Smooth muscle cell (in vitro differentiated cells): ENCODE measurements at regions not wholly inside any gene's neighbourhood (a gene's known extent, or its start where the extent isn't known, plus 50 kb on each side); places are given as distances from the start of the nearest gene placed in this dataset.

Source experiments
- DNase-seq: peaks from one replicate; lab custom pipeline; 2025; ENCODE audit not compliant: unreplicated experiment; lab: John Stamatoyannopoulos, UW
- H2AFZ ChIP-seq: fragments of 200-600 bp; sonication (generic); 2 replicates; pipeline ENCODE4 v1.6.0; 2016; ENCODE audit warnings: antibody characterized with exemption, low read depth, mild to moderate bottlenecking
- H3F3A ChIP-seq: fragments of 200-600 bp; sonication (generic); 2 replicates; pipeline ENCODE4 v1.6.0; 2017; ENCODE audit warnings: antibody characterized with exemption, low read depth
- H3K27ac ChIP-seq: fragments of 200-600 bp; sonication (generic); 2 replicates; pipeline ENCODE4 v1.5.1; 2016; ENCODE audit warnings: low read depth, mild to moderate bottlenecking
- H3K27me3 ChIP-seq: fragments of 200-600 bp; sonication (generic); 2 replicates; pipeline ENCODE4 v1.6.1; 2016; ENCODE audit warnings: low read depth, mild to moderate bottlenecking
- H3K36me3 ChIP-seq: fragments of 200-600 bp; sonication (generic); 2 replicates; pipeline ENCODE4 v1.5.1; 2016; ENCODE audit warnings: low read depth
- H3K4me1 ChIP-seq: fragments of 200-600 bp; sonication (generic); 2 replicates; pipeline ENCODE4 v1.5.1; 2016; ENCODE audit warnings: low read depth
- H3K4me2 ChIP-seq: fragments of 200-600 bp; sonication (generic); 2 replicates; pipeline ENCODE4 v1.6.0; 2016; ENCODE audit warnings: mild to moderate bottlenecking
- H3K4me3 ChIP-seq: fragments of 200-600 bp; sonication (generic); 2 replicates; pipeline ENCODE4 v1.5.1; 2016; ENCODE audit warnings: mild to moderate bottlenecking
- H3K79me2 ChIP-seq: fragments of 200-600 bp; sonication (generic); 2 replicates; pipeline ENCODE4 v1.6.0; 2016; ENCODE audit warnings: low read depth, mild to moderate bottlenecking
- H3K9ac ChIP-seq: fragments of 200-600 bp; sonication (generic); 2 replicates; pipeline ENCODE4 v1.6.0; 2016; ENCODE audit warnings: low read depth
- H3K9me3 ChIP-seq: fragments of 200-600 bp; sonication (generic); replicated peaks from 2 replicates; pipeline ENCODE4 v1.5.1; 2016; ENCODE audit warnings: low read depth
- H4K20me1 ChIP-seq: fragments of 200-600 bp; sonication (generic); 2 replicates; pipeline ENCODE4 v1.6.0; 2016; ENCODE audit warnings: low read depth
- WGBS: methylation state at CpG from one replicate; pipeline ENCODE4 v1.1.7; 2016; ENCODE audit warnings: low lambda C conversion rate; 5-methylcytosine and 5-hydroxymethylcytosine counted together
- TF ChIP-seq, protein P1 (sequence below): fragments of 200-600 bp; sonication (generic); IDR thresholded peaks from 2 replicates; pipeline ENCODE4 v1.5.1; 2017; ENCODE audit warnings: borderline replicate concordance, mild to moderate bottlenecking, antibody characterized with exemption; ENCODE audit not compliant: insufficient read depth, poor library complexity, severe bottlenecking

DNA sequence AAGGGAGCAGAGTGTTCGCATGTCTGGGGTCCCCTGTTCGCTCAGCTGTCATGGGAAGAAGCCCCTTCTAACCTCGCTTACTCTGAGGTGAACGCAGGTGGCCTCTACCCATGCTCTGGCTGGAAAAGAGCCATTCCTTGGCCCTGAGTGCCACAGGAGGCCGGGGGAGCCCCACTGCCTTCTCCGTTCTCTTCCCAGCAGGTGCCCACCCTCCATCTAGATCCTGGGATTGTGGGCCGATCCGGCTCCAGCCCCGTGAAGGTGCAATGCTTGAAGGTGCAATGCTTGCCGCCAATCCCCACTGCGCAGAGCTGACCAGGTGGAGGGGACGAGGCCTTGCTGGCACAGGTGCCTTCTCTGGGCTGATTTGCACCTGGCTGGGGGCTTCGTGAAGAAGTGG lies 95.4 kb downstream of the MRPL36 start:
- Histone ChIP-seq H4K20me1 (no peaks in the 10 kb centered on the region), H3K27ac (no peak overlapping the region), H2AFZ (no peak overlapping the region), H3F3A (no peaks in the 10 kb centered on the region), H3K9me3 (no peaks in the 10 kb centered on the region), H3K4me3 (no peak overlapping the region), H3K4me2 (no peak overlapping the region), H3K79me2 (no peaks in the 10 kb centered on the region), H3K36me3 (no peaks in the 10 kb centered on the region), H3K27me3 (no peaks in the 10 kb centered on the region), H3K4me1 (peaks cover 1% of the 10 kb centered on the region), H3K9ac (no peak overlapping the region)
- TF ChIP-seq, protein P1, sequence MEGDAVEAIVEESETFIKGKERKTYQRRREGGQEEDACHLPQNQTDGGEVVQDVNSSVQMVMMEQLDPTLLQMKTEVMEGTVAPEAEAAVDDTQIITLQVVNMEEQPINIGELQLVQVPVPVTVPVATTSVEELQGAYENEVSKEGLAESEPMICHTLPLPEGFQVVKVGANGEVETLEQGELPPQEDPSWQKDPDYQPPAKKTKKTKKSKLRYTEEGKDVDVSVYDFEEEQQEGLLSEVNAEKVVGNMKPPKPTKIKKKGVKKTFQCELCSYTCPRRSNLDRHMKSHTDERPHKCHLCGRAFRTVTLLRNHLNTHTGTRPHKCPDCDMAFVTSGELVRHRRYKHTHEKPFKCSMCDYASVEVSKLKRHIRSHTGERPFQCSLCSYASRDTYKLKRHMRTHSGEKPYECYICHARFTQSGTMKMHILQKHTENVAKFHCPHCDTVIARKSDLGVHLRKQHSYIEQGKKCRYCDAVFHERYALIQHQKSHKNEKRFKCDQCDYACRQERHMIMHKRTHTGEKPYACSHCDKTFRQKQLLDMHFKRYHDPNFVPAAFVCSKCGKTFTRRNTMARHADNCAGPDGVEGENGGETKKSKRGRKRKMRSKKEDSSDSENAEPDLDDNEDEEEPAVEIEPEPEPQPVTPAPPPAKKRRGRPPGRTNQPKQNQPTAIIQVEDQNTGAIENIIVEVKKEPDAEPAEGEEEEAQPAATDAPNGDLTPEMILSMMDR = no peak
- no peak for DNase-seq
- 97% methylated on average over 13 of the region's 13 CpGs for WGBS

DNA sequence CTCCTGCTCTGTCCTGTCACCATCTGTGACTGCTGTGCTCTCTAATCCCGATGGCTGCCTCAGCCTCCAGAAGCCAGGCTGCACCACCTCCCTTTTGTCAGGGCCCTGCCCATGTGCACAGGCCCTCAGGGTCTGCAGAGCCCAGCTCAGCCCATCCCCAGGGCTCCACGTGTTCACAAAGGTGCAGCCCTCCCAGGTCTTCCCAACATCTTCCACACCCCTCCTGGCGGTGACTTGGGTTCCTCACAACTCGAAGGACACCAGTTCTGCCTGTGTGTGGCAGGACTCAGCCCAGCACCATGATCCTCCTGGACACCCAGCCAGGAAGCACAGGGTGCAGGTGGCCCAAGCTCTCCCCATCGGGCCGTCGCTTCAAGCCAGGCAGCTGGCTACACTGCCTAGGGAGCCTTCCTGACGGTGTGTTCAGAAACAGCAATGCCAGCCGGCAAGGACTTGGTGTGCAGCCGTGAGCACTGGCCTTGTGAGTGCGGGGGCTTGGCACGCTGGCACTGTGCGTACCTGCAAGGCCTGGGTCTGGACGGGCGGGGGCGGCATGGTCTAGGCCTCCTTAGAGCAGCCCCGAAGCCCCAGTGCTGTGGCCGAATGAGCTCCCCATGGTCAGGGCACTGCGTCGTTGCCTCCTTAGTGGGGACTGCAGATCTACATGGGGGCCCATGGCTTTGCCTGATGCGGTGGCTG lies 96.1 kb downstream of the MRPL36 start:
- Histone ChIP-seq H3K9ac (no peak overlapping the region), H3K36me3 (no peaks in the 10 kb centered on the region), H4K20me1 (no peaks in the 10 kb centered on the region), H3K4me1 (no peaks in the 10 kb centered on the region), H3K79me2 (no peaks in the 10 kb centered on the region), H2AFZ (no peak overlapping the region), H3K4me3 (no peak overlapping the region), H3F3A (no peaks in the 10 kb centered on the region), H3K27me3 (no peaks in the 10 kb centered on the region), H3K9me3 (no peaks in the 10 kb centered on the region), H3K27ac (no peak overlapping the region), H3K4me2 (no peak overlapping the region)
- WGBS = 89% methylated on average over 21 of the region's 21 CpGs
- TF ChIP-seq, protein P1 = no peak
- DNase-seq = no peak

DNA sequence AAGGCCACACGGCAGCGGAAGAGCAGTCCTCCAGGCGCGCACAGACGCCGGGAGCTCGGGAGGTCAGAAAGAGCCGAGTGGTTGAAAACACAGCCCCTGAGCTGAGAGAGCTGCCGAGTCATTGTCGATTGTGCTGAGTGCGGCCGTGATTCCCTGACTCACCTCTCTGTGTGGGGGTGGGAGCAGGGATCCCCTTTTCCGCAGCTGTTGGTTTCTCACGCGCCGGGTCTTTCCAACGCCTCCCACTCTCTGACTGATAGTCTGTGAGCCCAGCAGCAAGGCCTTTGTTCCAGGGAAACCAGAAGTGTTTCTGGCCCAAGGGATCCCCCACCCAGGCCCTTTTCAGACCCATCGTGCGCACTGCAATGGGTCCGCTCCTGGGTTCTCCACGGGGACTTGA lies 97.3 kb downstream of the MRPL36 start:
- Histone ChIP-seq H3K36me3 (no peaks in the 10 kb centered on the region), H3K4me2 (no peak overlapping the region), H2AFZ (no peak overlapping the region), H3K27me3 (no peaks in the 10 kb centered on the region), H3K79me2 (no peaks in the 10 kb centered on the region), H3K9me3 (no peaks in the 10 kb centered on the region), H3F3A (no peaks in the 10 kb centered on the region), H3K9ac (no peak overlapping the region), H3K27ac (no peak overlapping the region), H3K4me1 (no peaks in the 10 kb centered on the region), H4K20me1 (no peaks in the 10 kb centered on the region), H3K4me3 (no peak overlapping the region)
- DNase-seq = no peak
- TF ChIP-seq, protein P1 = no peak
- 83% methylated on average over 21 of the region's 21 CpGs for WGBS

DNA sequence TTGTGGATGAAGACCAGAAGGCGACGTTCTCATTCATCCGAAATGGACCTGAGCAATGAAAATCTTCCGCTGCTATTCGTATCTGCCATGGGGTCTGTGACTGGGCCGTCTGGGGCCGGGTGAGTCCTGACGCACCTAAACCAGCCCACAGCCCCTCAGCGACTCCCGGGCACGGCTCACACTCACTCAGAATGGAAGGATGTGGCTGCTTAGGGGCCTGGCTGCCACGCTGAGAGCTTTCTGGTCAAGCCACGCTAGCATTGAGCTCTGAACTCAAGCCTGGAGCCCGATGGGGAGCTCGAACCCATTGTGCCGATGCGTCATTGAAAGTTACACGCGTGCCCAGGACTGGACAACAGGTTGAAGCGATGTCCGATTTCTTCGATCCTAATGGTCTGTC lies 97.8 kb downstream of the MRPL36 start:
- no peak overlapping the region for H3K9ac ChIP-seq
- H2AFZ ChIP-seq = no peak overlapping the region
- H3F3A ChIP-seq = no peaks in the 10 kb centered on the region
- H3K27me3 ChIP-seq = no peaks in the 10 kb centered on the region
- no peaks in the 10 kb centered on the region for H3K79me2 ChIP-seq
- H3K36me3 ChIP-seq = no peaks in the 10 kb centered on the region
- TF ChIP-seq, protein P1 = no peak
- H3K27ac ChIP-seq = no peak overlapping the region
- no peaks in the 10 kb centered on the region for H3K4me1 ChIP-seq
- no peak overlapping the region for H3K4me3 ChIP-seq
- no peaks in the 10 kb centered on the region for H3K9me3 ChIP-seq
- no peak overlapping the region for H3K4me2 ChIP-seq
- WGBS = 93% methylated on average over 22 of the region's 22 CpGs
- H4K20me1 ChIP-seq = no peaks in the 10 kb centered on the region
- no peak for DNase-seq
